ENCODE measurements at regions not wholly inside any gene's neighbourhood (a gene's known extent, or its start where the extent isn't known, plus 50 kb on each side); places are given as distances from the start of the nearest gene placed in this dataset.

- no peaks in the 10 kb centered on the region for H3K9me3 ChIP-seq (ENCODE audit: low read length)
- no peak overlapping the region for H3K27ac ChIP-seq (ENCODE audit: low read length)
- H3K79me2 ChIP-seq (replicated peaks; ENCODE audit: insufficient read depth, low read length), result no peaks in the 10 kb centered on the region
- no peak overlapping the region for H3K4me3 ChIP-seq (ENCODE audit: low read length)
- no peak overlapping the region for H3K4me2 ChIP-seq (ENCODE audit: low read length)
- no peaks in the 10 kb centered on the region for H3K27me3 ChIP-seq (ENCODE audit: insufficient read depth, low read depth, low read length)
- no peaks in the 10 kb centered on the region for H3K9me2 ChIP-seq (ENCODE audit: insufficient read depth, low read length)
- H3K9ac ChIP-seq (ENCODE audit: low read length), result no peak overlapping the region
- no peaks in the 10 kb centered on the region for H3K36me3 ChIP-seq (ENCODE audit: insufficient read depth, low read length)
- no peaks in the 10 kb centered on the region for H3F3A ChIP-seq (ENCODE audit: insufficient read depth, low read length, poor library complexity, severe bottlenecking)
- H2AFZ ChIP-seq (ENCODE audit: low read depth, low read length), result no peak overlapping the region
- TF ChIP-seq REST (IDR thresholded peaks at IDR 0.05; ENCODE audit: borderline replicate concordance) (no peak), MXI1 (conservative IDR thresholded peaks at IDR 0.05; ENCODE audit: poor library complexity, severe bottlenecking) (no peak), CTCF (IDR thresholded peaks at IDR 0.05; ENCODE audit: poor library complexity, severe bottlenecking) (no peak), POLR2AphosphoS5 (IDR thresholded peaks at IDR 0.05) (no peak), EZH2 (IDR thresholded peaks at IDR 0.05; ENCODE audit: borderline replicate concordance, insufficient read depth, low read length, poor library complexity, severe bottlenecking) (no peak), EP300 (conservative IDR thresholded peaks at IDR 0.05; ENCODE audit: poor library complexity, severe bottlenecking) (no peak), RAD21 (conservative IDR thresholded peaks at IDR 0.05) (no peak), SMC3 (conservative IDR thresholded peaks at IDR 0.05; ENCODE audit: poor library complexity) (no peak), TAF1 (IDR thresholded peaks at IDR 0.05; ENCODE audit: low read depth) (no peak)
- no peaks in the 10 kb centered on the region for H4K20me1 ChIP-seq (ENCODE audit: insufficient read depth)
Measured at GRCh38 chr7:25429731-25430130, 201.4 kb upstream of the NPVF start.

- Histone ChIP-seq H2AFZ (ENCODE audit: low read depth, low read length) (no peak overlapping the region), H3K9me2 (ENCODE audit: insufficient read depth, low read length) (no peaks in the 10 kb centered on the region), H3K4me2 (ENCODE audit: low read length) (no peak overlapping the region), H3K4me3 (ENCODE audit: low read length) (no peak overlapping the region), H3K36me3 (ENCODE audit: insufficient read depth, low read length) (no peaks in the 10 kb centered on the region), H3K9me3 (ENCODE audit: low read length) (no peaks in the 10 kb centered on the region), H4K20me1 (ENCODE audit: insufficient read depth) (no peaks in the 10 kb centered on the region), H3K27ac (ENCODE audit: low read length) (no peak overlapping the region), H3F3A (ENCODE audit: insufficient read depth, low read length, poor library complexity, severe bottlenecking) (no peaks in the 10 kb centered on the region), H3K79me2 (replicated peaks; ENCODE audit: insufficient read depth, low read length) (no peaks in the 10 kb centered on the region), H3K27me3 (ENCODE audit: insufficient read depth, low read depth, low read length) (no peaks in the 10 kb centered on the region), H3K9ac (ENCODE audit: low read length) (no peak overlapping the region)
- TF ChIP-seq TAF1 (IDR thresholded peaks at IDR 0.05; ENCODE audit: low read depth) (no peak), SMC3 (conservative IDR thresholded peaks at IDR 0.05; ENCODE audit: poor library complexity) (no peak)
Measured at GRCh38 chr7:25430200-25430931, 202.1 kb upstream of the NPVF start.

Measured in neural cell (in vitro differentiated cells).